G401.6 (cell line): ENCODE measurements at regions not wholly inside any gene's neighbourhood (a gene's known extent, or its start where the extent isn't known, plus 50 kb on each side); places are given as distances from the start of the nearest gene placed in this dataset.
"Not testable (repeated sequence)": the region's sequence is repeated elsewhere in the genome, so short reads cannot be mapped to it uniquely, and the experiment has no call there.

Experiments
- FAIRE-seq: peaks from 2 replicates; lab custom pipeline; 2012; peaks lifted over from hg19 to GRCh38; lab: Jason Lieb, UNC

DNA sequence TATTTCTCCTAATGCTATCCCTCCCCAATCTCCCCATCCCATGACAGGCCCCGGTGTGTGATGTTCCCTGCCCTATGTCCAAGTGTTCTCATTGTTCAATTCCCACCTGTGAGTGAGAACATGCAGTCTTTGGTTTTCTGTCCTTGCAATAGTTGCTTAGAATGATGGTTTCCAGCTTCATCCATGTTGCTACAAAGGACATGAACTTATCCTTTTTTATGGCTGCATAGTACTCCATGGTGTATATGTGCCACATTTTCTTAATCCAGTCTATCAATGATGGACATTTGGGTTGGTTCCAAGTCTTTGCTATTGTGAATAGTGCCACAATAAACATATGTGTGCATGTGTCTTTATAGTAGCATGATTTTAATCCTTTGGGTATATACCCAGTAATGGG is 51.3 kb upstream of the RIOK2 start:
- FAIRE-seq: not testable (repeated sequence)

DNA sequence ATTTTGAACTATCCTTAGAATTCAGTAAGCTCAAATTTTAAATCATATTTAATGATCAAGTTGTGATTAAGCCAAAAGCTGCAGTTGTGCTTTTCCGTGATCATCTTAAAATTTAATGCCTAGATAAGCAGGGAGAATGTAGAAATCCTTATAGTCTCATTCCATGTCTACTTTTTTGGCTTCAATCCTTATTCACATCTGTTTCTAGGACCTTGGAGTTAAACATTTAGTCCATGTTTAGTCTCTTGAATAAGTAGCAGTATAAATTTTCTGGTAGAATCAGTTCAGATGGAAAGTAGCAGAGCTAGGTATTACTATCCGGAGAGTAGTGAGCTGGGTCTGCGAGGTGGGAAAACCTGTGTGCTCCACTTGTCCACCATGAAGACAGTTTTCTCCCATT is 59.3 kb upstream of the RIOK2 start:
- no peak for FAIRE-seq

DNA sequence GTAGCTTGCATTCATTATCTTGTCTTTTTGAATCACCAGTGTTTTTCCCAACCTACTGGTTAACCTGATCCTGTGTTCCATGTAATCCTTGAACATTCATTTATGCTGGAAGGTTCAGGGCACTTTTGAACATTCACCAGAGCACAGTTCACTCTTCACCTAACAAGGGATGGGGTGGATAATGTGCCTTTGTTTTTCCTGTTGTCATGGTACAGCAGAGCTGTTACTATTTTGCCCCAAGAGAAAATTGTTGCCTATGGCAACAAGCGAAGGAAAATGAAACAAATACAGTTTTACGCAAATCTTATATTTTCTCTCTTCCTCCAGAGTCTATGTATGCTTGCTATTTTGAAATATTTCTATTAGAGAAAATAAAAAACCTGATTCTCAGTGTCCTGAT is 60.3 kb upstream of the RIOK2 start:
- FAIRE-seq: no peak

DNA sequence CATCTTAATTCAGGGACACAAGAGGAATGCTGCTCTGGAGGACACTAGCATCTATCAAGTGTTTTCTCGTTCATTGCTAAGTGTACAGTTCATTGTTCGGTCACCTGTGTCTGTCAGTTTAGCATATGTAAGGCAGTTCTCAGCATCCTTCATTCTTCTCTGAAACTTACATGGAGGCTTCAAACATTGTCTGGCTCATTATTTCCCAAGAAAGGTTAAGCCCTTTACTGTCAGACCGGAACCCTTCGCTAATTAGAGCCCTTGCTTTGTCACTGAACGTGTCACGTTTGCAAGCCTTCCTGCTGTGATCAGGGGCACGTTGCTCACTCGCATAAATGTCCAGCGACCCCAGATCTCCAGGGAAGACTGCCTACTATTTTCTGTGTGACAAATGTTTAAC is 62.3 kb upstream of the RIOK2 start:
- FAIRE-seq: no peak

DNA sequence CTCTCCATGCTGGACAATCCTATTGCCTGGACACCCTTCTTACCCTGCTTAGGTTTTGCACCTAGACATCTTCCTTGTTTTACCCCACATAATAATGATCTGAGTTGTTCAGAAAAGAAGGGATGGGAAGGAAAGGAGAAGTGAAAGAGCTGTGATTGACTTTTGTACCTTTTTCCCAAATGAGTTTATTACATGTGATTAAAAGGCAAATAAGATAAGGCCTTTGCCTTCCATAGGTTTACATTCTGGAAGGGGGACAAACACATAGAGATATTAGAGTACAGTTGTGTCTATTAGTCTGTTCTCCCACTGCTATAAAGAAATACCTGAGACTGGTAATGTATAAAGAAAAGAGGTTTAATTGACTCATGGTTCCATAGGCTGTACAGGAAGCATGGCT is 67.1 kb upstream of the RIOK2 start:
- no peak for FAIRE-seq

DNA sequence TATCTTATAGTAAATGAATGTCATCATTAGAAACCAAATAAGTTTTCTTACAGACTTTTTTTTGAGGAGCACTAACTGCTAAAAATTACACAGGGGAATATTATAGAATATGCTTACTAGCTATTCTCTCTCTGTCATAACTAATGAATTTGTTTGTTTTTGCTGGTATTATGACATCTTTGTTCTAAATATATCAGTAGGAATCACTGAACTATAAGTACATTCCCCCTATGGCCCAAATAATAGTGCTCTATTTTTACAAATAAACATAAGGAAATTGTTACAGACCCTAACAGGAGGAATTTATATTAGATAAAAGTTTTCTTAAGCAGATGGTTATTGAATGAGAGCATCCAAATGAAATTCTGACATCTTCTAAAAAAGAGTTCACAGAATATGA is 83.0 kb upstream of the RIOK2 start:
- FAIRE-seq: no peak

DNA sequence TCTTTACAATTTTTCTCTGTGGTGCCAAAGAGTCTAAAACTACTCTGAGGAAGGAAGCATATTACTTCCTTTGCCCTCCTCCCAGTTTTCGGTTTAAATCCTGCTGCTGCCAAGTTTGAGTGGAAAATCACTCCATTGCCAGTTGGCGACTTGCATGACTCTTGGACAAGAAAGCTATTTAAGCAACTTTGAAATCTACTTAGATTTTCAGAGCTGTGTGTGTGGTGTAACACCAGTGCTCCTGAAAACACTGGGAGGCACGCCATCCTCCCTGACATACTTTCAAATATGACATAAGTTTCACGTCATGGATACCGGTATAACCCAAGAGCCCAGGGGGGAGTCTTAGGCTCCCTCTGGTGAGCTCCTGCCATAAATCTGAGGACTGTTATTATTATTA is 83.5 kb upstream of the RIOK2 start:
- FAIRE-seq: no peak

DNA sequence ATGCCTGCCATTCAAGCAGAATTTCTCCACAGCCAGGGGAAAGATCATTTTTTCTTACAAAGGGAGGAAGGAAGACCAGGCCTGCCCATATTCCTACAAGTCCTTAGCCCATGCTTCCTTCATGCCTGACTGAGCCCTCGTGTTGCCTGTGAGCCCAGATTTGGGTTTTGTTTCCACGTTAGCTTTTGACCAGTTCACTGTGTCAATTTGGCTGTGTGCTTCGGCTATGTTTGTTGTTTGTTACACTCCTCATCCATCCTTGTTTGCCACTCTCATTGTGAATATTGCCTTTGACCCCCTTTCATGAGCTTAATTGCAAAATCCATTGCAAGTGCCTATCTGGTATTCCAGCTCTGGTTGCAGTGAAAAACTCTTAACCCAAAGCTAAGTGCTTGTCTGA is 84.7 kb upstream of the RIOK2 start:
- FAIRE-seq: no peak

DNA sequence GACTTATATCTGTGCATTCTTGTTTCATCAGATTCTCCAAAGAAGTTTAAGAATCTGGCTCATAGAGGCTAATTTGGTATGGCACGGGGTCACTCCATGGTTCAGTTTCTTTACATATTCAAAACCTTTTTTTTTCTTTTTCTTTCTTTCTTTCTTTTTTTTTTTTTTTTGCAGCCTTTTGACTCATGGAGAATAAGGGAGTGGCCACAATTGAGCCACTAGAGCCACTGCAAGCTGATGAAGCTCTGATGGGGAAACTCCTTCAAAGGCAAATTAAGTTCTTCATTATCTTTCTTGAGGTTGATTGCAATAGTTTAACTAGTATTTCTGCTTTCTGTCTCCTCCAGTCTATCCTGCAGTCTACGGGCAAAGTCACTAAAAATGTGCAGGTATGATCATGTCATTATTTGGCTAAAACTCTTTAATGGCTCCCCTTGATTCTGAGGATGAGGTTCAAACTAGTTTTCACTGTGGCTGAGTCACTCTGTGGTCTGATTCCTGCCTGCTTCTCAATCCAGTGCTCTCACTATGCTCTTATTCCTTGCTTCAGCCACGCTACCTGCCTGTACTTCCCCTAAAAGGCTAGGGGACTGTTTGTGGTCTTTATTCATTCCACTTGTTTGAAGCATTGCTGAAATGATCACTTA is 93.5 kb upstream of the RIOK2 start:
- FAIRE-seq: no peak

DNA sequence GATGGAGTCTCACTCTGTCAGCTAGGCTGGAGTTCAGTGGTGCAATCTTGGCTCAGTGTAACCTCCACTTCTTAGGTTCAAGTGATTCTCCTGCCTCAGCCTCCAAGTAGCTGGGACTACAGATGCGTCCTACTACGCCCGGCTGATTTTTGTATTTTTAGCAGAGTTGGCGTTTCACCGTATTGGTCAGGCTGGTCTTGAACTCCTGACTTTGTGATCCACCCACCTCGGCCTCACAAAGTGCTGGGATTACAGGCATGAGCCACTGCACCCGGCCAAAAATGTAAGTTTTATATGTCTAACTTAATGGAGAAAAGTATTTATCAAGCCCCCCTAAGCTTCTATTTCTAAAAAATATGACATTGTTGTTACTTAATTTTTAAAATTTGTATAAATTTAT is 98.2 kb upstream of the RIOK2 start:
- no peak for FAIRE-seq

DNA sequence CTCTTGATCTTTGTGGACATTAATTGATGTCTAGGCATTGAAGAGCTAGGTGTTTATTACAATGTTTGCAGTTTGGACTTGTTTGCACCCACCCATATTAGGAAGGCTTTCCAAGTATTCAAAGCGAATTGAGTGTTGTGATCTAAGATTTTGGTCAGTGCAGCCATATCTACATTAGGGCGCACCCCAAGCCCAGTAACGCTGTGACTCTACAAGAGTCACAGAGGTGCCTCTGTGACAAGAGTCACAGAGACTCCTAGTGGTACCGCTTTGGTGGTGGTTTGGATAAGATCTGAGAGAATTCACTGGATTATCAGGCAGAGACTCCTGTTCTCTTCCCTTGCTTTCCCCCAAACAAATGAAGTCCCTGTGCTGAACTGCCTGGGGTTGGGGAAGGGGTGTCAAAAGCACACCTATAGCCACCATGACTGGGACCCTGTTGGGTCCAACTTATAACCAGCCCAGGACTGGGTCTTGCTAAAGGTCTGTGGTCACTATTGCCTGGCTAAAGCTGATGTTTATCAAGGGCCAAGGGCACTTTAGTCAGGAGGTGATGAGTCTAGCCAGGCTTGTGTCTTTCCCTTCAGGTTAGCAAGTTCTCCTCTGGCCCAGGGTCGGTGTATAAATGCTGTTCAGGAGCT is 114.1 kb upstream of the RIOK2 start:
- FAIRE-seq: no peak

DNA sequence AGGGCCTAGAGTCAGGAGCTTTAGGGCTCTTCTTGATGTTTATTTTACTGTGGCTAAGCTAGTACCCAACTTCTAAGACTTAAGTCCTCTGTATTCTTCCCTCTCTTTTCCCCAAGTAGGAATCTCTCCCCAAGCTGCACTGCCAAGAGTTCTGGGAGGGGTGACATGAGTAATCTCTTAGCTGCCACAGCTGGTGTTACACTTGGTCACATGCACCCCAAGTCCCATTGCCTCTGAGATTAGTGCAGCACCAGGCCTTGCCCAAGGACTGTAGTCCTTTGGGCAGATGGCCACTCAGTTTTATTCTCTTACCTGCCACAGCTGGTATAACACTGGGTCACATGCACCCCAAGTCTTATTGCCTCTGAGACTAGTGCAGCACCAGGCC is 114.7 kb upstream of the RIOK2 start:
- no peak for FAIRE-seq

DNA sequence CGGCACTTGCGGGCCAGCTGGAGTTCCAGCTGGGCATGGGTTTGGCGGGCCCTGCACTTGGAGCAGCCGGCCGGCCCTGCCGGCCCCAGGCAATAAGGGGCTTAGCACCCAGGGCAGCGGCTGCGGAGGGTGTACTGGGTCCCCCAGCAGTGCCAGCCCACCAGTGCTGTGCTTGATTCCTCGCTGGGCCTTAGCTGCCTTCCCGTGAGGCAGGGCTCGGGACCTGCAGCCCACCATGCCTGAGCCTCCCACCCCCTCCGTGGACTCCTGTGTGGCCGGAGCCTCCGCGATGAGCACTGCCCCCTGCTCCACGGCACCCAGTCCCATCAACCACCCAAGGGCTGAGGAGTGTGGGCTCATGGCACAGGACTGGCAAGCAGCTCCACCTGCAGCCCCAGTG is 118.1 kb upstream of the RIOK2 start:
- not testable (repeated sequence) for FAIRE-seq

DNA sequence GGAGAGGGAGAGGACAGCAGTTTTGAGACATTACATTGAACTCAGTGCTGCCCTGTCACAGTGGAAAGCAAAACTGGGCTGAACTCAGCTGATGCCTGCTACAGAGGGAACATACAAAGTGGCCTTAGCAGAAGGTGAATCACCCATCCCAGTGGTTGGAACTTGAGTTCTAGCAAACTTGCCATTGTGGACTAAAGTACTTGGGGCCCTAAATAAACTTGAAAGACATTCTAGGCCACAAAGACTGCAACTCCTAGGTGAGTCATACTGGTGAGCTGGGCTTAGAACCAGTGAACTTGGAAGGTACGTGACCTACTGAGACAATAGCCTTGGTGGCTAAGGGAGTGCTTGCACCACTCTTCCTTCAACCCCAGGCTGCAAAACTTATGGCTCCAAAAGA is 155.7 kb upstream of the RIOK2 start:
- no peak for FAIRE-seq

DNA sequence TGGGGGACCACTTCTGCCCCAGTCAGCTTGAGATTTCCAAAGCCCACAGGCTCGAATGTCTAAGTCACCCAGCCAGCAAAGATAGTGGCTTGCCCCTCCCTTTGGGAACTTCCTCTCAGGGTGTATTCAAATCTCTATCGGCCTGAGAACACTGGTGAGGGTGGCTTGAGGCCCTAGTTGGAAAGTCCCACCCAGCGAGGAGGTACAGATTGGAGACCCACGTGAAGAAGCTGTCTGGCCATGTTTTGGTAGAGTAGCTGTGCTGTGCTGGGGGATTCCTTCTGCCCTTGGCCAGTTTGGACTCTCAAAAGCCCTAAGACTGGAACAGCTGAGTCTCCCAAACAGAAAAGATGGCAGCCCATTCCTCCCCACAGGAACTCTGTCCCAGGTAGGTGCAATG is 172.7 kb upstream of the RIOK2 start:
- no peak for FAIRE-seq

DNA sequence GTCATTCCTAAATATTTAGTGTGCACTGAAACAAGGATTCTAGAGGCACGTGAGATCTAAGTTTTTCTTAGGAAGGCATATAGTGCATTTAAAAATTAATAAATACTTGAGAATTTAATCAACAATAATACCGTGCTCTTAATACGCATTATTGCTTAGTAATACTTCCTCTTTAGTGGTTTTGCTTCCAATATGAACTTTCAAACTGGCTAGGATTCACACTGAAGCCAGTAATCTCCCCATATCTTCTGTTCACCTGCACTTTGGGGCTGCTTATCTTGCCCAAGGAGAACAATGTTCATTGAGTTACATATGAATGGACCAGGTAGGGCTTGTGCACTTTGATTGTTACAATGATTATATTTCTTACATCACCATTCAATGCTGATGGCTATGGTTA is 180.5 kb upstream of the RIOK2 start:
- no peak for FAIRE-seq

DNA sequence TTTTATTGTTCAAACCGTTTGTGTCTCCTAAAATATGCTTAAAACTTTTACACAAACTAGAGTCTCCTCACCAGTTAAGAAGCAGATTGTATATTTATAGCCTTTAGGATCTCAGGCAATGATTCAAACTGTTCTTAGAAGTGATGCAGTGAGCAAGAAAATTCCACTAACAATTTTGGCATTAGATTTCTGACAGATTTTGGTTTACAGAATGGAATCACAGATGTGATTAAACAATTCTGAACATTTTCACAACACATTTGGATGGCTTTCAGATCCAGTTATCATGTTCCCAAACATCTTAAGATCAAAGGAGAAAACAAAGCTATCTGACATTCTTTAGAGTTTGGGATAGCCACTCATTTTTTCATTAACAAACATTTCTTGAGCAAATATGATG is 181.7 kb upstream of the RIOK2 start:
- FAIRE-seq: no peak

DNA sequence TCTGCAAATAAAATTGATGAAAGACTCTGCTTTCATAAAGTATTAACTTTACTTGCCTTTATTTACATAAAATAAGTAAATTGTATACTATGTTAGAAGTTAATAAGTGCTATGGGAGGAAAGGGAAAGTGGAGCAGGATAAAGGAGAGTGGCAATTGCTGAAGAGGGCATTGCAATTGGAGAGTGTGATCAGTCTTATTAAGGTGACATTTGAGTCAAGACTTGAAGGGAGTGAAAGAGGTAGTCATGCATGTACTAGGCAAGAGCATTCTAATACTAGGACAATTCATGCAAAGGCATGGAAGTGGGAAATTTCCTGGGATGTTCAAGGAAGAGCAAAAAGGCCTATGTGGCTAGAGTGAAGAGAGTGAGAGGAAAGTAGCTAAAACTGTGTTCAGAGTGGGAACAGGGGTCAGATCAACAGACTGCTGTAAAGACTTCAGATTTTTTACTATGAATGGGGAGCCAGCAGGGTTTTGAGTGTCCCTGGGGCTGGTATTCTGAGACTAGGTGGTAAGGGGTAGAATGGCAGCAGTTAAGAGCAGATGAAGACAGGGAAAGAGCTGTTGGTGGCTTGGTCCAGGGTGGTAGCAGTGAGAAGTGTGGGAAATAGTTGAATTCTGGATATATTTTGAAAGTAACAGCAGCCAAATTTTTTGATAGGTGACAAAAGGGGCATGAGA is 182.3 kb upstream of the RIOK2 start:
- no peak for FAIRE-seq

DNA sequence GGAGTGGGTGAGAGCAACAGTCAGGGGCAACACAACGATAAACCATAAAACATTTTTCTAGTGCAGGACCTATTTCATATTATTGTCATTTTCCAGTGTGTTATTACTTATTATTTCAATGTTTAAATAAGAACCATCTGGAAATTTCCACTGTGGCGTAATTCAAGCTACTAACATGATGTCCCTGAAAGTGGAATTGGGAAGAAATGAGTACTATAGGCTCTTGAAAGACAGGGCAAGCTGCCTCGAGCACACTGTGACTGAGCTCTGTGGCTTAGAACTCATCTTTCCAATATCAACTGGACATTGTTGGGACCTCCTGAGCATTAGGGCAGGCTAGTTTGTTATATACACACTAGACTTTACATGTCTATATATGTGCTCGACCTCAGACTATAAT is 182.9 kb upstream of the RIOK2 start:
- no peak for FAIRE-seq

DNA sequence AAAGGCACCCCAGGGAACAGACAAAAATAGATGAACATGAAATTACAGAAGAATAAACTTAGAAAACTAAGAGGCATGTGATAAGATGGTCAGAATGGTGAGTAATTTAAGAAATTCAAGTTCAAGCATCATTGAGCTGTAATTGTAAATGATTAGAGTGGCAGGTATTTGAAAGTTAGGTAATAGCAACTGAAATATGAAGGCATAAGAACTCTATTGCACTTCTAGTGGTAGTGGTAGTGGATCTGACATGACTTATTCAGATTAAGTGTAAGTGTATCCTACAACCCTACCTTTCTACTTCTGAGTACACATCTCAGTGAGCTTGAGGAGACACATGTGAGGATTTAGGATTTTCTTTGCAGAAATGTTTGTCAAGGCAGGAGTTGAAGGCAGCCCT is 192.9 kb upstream of the RIOK2 start:
- FAIRE-seq: no peak

DNA sequence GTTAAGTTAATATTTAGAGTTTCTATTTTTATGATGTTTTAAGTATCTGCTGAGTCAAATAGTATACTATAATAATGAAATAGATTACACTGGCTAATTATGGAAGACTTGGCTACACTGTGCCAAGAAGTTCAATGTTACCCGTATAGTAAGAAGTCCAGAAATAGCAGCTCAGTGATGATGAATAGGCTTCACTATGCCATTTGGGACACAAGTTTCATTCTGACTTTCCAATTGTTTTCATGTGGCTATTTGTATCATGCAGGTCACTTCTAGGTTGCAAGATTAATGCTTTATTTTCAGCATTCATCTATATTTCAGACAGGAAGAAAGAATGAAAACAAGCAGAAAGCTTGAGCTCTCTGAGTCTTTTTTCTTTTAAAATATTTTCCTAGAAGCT is 194.5 kb upstream of the RIOK2 start:
- no peak for FAIRE-seq

DNA sequence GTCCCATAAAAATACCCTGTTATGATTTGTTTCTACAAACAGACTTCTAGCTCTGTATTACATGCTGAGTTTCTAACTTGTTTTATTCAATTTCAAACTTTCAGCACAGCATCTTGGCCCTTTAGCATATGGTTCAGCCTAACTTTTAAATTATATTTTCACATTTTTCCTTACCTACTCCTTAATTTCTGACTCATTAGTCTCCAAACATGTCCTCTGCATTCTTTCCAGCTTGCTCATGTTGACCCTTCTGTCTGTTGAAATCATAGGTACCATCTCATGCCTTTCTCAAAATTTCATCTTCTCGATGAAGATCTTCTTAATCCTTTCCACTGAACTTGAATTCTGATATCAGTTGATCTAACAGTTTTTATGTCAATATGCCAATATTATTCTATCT is 200.9 kb upstream of the RIOK2 start:
- FAIRE-seq: no peak

DNA sequence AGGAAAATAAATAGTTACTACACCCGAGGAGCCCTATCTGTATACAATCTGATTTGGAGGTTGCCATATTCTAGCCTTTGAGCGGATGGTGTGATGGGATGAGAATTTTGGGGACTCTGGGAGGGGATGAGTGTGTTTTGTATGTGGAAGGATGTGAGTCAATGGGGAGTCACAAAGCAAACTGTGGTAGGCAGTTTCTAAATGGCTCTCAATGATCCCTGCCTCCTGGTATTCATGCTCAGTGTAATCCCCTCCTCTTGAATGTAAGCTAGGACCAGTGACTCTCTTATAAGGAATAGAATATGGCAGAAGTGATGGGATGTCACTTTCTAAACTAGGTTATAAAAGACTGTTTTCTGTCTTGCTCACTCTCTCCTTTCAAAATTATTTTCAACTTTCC is 205.7 kb upstream of the RIOK2 start:
- FAIRE-seq: no peak

DNA sequence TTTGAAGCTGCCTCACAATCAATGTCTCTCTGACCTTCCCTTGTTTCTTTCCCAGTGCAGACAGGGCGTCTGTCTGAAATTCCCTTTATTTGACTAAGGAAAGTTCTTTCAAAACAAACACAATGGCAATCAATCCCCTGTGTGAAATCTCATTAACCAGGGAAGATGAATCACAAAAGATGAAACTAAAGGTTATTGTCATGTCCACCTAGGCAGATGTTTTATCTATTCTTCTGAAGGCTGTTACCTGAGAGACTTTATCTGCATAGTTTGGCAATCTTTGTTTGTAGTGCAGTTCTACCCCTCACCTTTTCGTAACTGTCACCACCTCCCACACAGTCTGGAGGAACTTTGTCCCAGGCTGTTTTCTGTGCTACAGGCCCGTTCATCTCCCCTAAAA is 217.5 kb upstream of the RIOK2 start:
- FAIRE-seq: no peak
